Heart right ventricle (tissue), 16 donors: ENCODE measurements at regions not wholly inside any gene's neighbourhood (a gene's known extent, or its start where the extent isn't known, plus 50 kb on each side); places are given as distances from the start of the nearest gene placed in this dataset.

ENCODE experiments used
- ATAC-seq, 8 donors: fragments of 200-7000 bp; cut with Tn5 transposase; one replicate each; pipeline ENCODE4 v1.9.1; 2020; ENCODE audit warnings: mild to moderate bottlenecking in 8 of 8, moderate library complexity in 8 of 8, moderate number of reproducible peaks in 1 of 8
- DNase-seq, 2 donors: peaks; one replicate each; pipeline ENCODE4 v3.0.0-alpha.2; 2020
- H3K27ac ChIP-seq, 10 donors: fragments of 200-600 bp; sonication (generic) in 2 of 10; one replicate each; pipeline versions ENCODE4 v1.5.0 to v1.8.0; 2020 to 2022; ENCODE audit warnings: mild to moderate bottlenecking in 3 of 10
- H3K27me3 ChIP-seq, 7 donors: fragments of 200-600 bp; one replicate each; pipeline ENCODE4 v1.8.0; 2021 to 2022; ENCODE audit warnings: mild to moderate bottlenecking in 2 of 7
- H3K36me3 ChIP-seq, 9 donors: fragments of 200-600 bp; sonication (generic) in 1 of 9; one replicate each; pipeline versions ENCODE4 v1.5.0 to v1.8.0; 2020 to 2022; ENCODE audit warnings: mild to moderate bottlenecking in 2 of 9
- H3K4me1 ChIP-seq, 9 donors: fragments of 200-600 bp; sonication (generic) in 1 of 9; one replicate each; pipeline versions ENCODE4 v1.5.0 to v1.8.0; 2020 to 2022; ENCODE audit warnings: mild to moderate bottlenecking in 4 of 9
- H3K4me3 ChIP-seq, 10 donors: fragments of 200-600 bp; sonication (generic) in 2 of 10; one replicate each; pipeline versions ENCODE4 v1.5.0 to v1.8.0; 2020 to 2022; ENCODE audit warnings: mild to moderate bottlenecking in 7 of 10, moderate library complexity in 2 of 10
- H3K9me3 ChIP-seq, 11 donors: fragments of 200-600 bp in 10 of 11; sonication (generic) in 2 of 11; one replicate each; pipeline versions ENCODE4 v1.5.0 to v1.8.0; 2013 to 2022; ENCODE audit warnings: mild to moderate bottlenecking in 2 of 11, control low read depth in 1 of 11, moderate library complexity in 1 of 11
- CTCF ChIP-seq, 9 donors: fragments of 200-600 bp; sonication (generic) in 2 of 9; IDR thresholded peaks; one replicate each; pipeline versions ENCODE4 v1.5.0 to v1.8.0; 2021 to 2022; ENCODE audit warnings: antibody characterized with exemption in 9 of 9, mild to moderate bottlenecking in 5 of 9, moderate library complexity in 1 of 9
- WGBS, 2 donors: extraction: QIAGEN DNeasy Blood & Tissue Kit; methylation state at CpG; one replicate each; pipeline ENCODE4 v1.1.7; 2013; ENCODE audit warnings: inconsistent platforms in 1 of 2; 5-methylcytosine and 5-hydroxymethylcytosine counted together
- intact Hi-C, 10 donors: fragments of 100-400 bp; cut with DNase I; formaldehyde crosslinking; loops; one replicate each; pipeline versions ENCODE4 v1.11.1 to v1.14.2; 2022
- donor health status: Arrhythmogenic right ventricular cardiomyopathy.
- donor health status: ischemic (EF 13 %, LVEDD 7.1; RV severe dilation, severe dysfunction).
- donor health status: healthy with polysubstance abuse.
- donor health status: DM: no; HTN: yes; CAD: no.
- donor health status: DM: no; HTN: no; CAD: no.
- donor health status: ischemic (EF 25% LVEDD 6.9; RV normal size, moderate dysfunction).
- donor health status: ischemic (EF 25% LVEDD 5.7; RV mildly dilated, moderate dysfunction).
- donor health status: healthy.
- donor health status: DM: yes; HTN: yes; CAD: no.
- donor health status: Ischemic cardiomyopathy.
- donor health status: ischemic (EF 35%, LVEDD 5.7; RV mildly dilated, moderate dysfunction).
- donor health status: nonischemic (EF 11% LVEDD 7.7; RV severe dilation, severe dysfunction).
- donor health status: DM: yes; HTN: yes; CAD: no.
- donor health status: PGD.
- donor health status: ischemic (EF 29% LVEDD 5.4; RV normal size, mild dysfunction).
- donor health status: nonischemic (EF 23%, LVEDD 6.1; RV moderate dilation, normal function).

GRCh38 chr16:6864671-6865070, 468.0 kb upstream of the RBFOX1 start:
- intact Hi-C loops, result no loop called here
- H3K4me3 ChIP-seq, result no peak overlapping the region
- peaks cover 0 to 5% (median 0%) of the 10 kb centered on the region in 11 donors for H3K9me3 ChIP-seq
- no peaks in the 10 kb centered on the region for H3K4me1 ChIP-seq
- peak overlapping the region in 1 of 10 donors; percentile 66 for H3K27ac ChIP-seq
- DNase-seq (no peak), ATAC-seq (no peak)
- WGBS, 2 donors, result 71 to 79% methylated on average over 4 to 5 of the region's 5 CpGs
- H3K27me3 ChIP-seq, result peaks cover 0 to 4% (median 0%) of the 10 kb centered on the region in 7 donors
- TF ChIP-seq CTCF (IDR thresholded peaks at IDR 0.05), result no peak
- no peaks in the 10 kb centered on the region for H3K36me3 ChIP-seq

GRCh38 chr16:6864244-6864643, 468.4 kb upstream of the RBFOX1 start:
- peaks cover 0 to 8% (median 0%) of the 10 kb centered on the region in 11 donors for H3K9me3 ChIP-seq
- H3K27me3 ChIP-seq, result peaks cover 0 to 4% (median 0%) of the 10 kb centered on the region in 7 donors
- peak overlapping the region in 1 of 10 donors; percentile 66 for H3K27ac ChIP-seq
- TF ChIP-seq CTCF (IDR thresholded peaks at IDR 0.05), result no peak
- no peaks in the 10 kb centered on the region for H3K36me3 ChIP-seq
- ATAC-seq (no peak), DNase-seq (no peak)
- no peak overlapping the region for H3K4me3 ChIP-seq
- intact Hi-C loops, result no loop called here
- H3K4me1 ChIP-seq, result no peaks in the 10 kb centered on the region
- 71% methylated on average over 4 of the region's 4 CpGs for WGBS, 2 donors

- peaks cover 0 to 4% (median 0%) of the 10 kb centered on the region in 7 donors for H3K27me3 ChIP-seq
- ATAC-seq (no peak), DNase-seq (no peak)
- H3K36me3 ChIP-seq, result no peaks in the 10 kb centered on the region
- H3K4me3 ChIP-seq, result no peak overlapping the region
- 25 to 28% methylated on average over 2 of the region's 2 CpGs for WGBS, 2 donors
- intact Hi-C loops, result no loop called here
- H3K27ac ChIP-seq, result peak overlapping the region in 1 of 10 donors; percentile 42
- TF ChIP-seq CTCF (IDR thresholded peaks at IDR 0.05), result no peak
- H3K4me1 ChIP-seq, result no peaks in the 10 kb centered on the region
- peaks cover 0 to 4% (median 0%) of the 10 kb centered on the region in 11 donors for H3K9me3 ChIP-seq
These were observed 469.5 kb upstream of the RBFOX1 start for GRCh38 chr16:6863135-6863534.

GRCh38 chr16:6861815-6862477, 470.7 kb upstream of the RBFOX1 start:
- no peak for ATAC-seq
- peaks cover 0 to 4% (median 0%) of the 10 kb centered on the region in 7 donors for H3K27me3 ChIP-seq
- TF ChIP-seq CTCF (IDR thresholded peaks at IDR 0.05), result no peak
- no peaks in the 10 kb centered on the region for H3K4me1 ChIP-seq
- no peak overlapping the region for H3K4me3 ChIP-seq
- intact Hi-C loops, result no loop called here
- DNase-seq, result no peak
- no peak overlapping the region for H3K27ac ChIP-seq
- WGBS, 2 donors, result 48 to 53% methylated on average over 6 of the region's 6 CpGs
- H3K36me3 ChIP-seq, result no peaks in the 10 kb centered on the region
- peaks cover 0 to 4% (median 0%) of the 10 kb centered on the region in 11 donors for H3K9me3 ChIP-seq
